OCI-LY7 (cell line): ENCODE measurements at regions not wholly inside any gene's neighbourhood (a gene's known extent, or its start where the extent isn't known, plus 50 kb on each side); places are given as distances from the start of the nearest gene placed in this dataset.

Experiments used
- BruUV-seq: library from RNA; stranded (reverse); fragments of 400-500 nt; replicated peaks from 2 replicates; lab custom pipeline; 2021; lab: Mats Ljungman, UMichigan
- CTCF ChIA-PET: fragments of 300-600 bp; sonication (Branson Sonifier 250); formaldehyde crosslinking; loops from one replicate; lab custom pipeline; 2022; ENCODE audit warnings: antibody characterized with exemption; ENCODE audit not compliant: unreplicated experiment; lab: Charles Lee
- POLR2A ChIA-PET: fragments of 300-600 bp; sonication (Branson Sonifier 250); formaldehyde crosslinking; loops from one replicate; lab custom pipeline; 2022; ENCODE audit warnings: antibody characterized with exemption; lab: Charles Lee
- DNase-seq: peaks from one replicate; pipeline ENCODE4 v3.0.0-alpha.2; 2015; ENCODE audit warnings: low spot score
- H2AFZ ChIP-seq: fragments of 200-600 bp; sonication (generic), shearing (Covaris generic); 2 replicates; pipeline ENCODE4 v1.6.1; 2014; ENCODE audit warnings: mild to moderate bottlenecking, antibody characterized with exemption, low read length, moderate library complexity
- H3K27ac ChIP-seq: fragments of 200-600 bp; sonication (generic); 2 replicates; pipeline ENCODE4 v1.5.1; 2014; ENCODE audit warnings: mixed run types, low read depth, mild to moderate bottlenecking, moderate library complexity, low read length, inconsistent platforms; ENCODE audit not compliant: poor library complexity, severe bottlenecking
- H3K36me3 ChIP-seq: fragments of 200-600 bp; sonication (generic); 2 replicates; pipeline ENCODE4 v1.6.1; 2014; ENCODE audit warnings: mild to moderate bottlenecking, antibody characterized with exemption, low read length, moderate library complexity, mixed read lengths; ENCODE audit not compliant: insufficient read depth
- H3K4me1 ChIP-seq: fragments of 200-600 bp; sonication (generic); 2 replicates; pipeline ENCODE4 v1.5.1; 2014; ENCODE audit warnings: mild to moderate bottlenecking, low read length; ENCODE audit not compliant: insufficient read depth, poor library complexity, severe bottlenecking
- H3K4me2 ChIP-seq: fragments of 200-600 bp; sonication (generic); 2 replicates; pipeline ENCODE4 v1.6.1; 2014; ENCODE audit warnings: mild to moderate bottlenecking, low read length
- H3K4me3 ChIP-seq: fragments of 200-600 bp; sonication (generic); 2 replicates; pipeline ENCODE4 v1.5.1; 2014; ENCODE audit warnings: mild to moderate bottlenecking, low read depth, low read length; ENCODE audit not compliant: poor library complexity, severe bottlenecking
- H3K79me2 ChIP-seq: fragments of 200-600 bp; sonication (generic); 2 replicates; pipeline ENCODE4 v1.6.1; 2016; ENCODE audit warnings: low read depth, mild to moderate bottlenecking, low read length, moderate library complexity, mixed read lengths; ENCODE audit not compliant: insufficient read depth
- H3K9me2 ChIP-seq: fragments of 200-600 bp; sonication (generic); 2 replicates; pipeline ENCODE4 v1.6.1; 2016; ENCODE audit warnings: mild to moderate bottlenecking, low read length, mixed read lengths; ENCODE audit not compliant: insufficient read depth
- H3K9me3 ChIP-seq: fragments of 200-600 bp; sonication (generic); 2 replicates; pipeline ENCODE4 v1.6.1; 2014; ENCODE audit warnings: mild to moderate bottlenecking, mixed run types, low read length, mixed read lengths
- H4K20me1 ChIP-seq: fragments of 200-600 bp; sonication (generic); 2 replicates; pipeline ENCODE4 v1.6.1; 2014; ENCODE audit warnings: mild to moderate bottlenecking, antibody characterized with exemption, low read length, moderate library complexity, mixed read lengths; ENCODE audit not compliant: insufficient read depth
- EZH2phosphoT487 ChIP-seq: fragments of 200-600 bp; sonication (generic); IDR thresholded peaks from 2 replicates; pipeline ENCODE4 v1.6.1; 2018; ENCODE audit warnings: low read depth, borderline replicate concordance, mild to moderate bottlenecking, mixed run types, antibody characterized with exemption, low read length, moderate library complexity, mixed read lengths
- intact Hi-C: fragments of 100-400 bp; cut with micrococcal nuclease; formaldehyde crosslinking; loops from one replicate; pipeline ENCODE4 v1.10.0; 2022; ENCODE audit not compliant: unreplicated experiment
- TF ChIP-seq, protein P1 (sequence below): fragments of 200-600 bp; sonication (generic); conservative IDR thresholded peaks from 2 replicates; pipeline ENCODE4 v1.5.1; 2014; ENCODE audit warnings: mild to moderate bottlenecking, antibody characterized with exemption, low read length, moderate library complexity, mixed read lengths

DNA sequence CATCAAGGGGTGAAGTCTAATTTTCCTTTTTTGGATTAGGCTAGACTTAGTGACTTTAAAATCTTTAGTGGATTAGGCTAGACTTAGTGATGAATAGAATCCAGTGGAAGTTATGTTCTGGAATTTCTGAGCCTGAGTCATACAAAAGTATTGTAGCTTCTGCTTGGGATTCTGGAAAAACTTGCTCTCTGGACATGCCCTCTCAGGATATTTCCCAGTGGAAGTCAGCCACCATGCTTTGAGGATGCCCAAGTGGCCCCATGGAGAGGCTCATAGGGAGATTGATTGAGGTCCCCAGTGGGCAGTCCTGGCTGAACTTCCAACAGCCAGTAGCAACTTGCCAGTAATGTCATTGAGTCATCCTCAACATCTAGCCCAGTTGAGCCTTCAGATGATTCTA lies 112.4 kb upstream of the PRLR start:
- intact Hi-C loops = no loop called here
- CTCF ChIA-PET = no interaction called here
- TF ChIP-seq EZH2phosphoT487 = no peak
- TF ChIP-seq, protein P1, sequence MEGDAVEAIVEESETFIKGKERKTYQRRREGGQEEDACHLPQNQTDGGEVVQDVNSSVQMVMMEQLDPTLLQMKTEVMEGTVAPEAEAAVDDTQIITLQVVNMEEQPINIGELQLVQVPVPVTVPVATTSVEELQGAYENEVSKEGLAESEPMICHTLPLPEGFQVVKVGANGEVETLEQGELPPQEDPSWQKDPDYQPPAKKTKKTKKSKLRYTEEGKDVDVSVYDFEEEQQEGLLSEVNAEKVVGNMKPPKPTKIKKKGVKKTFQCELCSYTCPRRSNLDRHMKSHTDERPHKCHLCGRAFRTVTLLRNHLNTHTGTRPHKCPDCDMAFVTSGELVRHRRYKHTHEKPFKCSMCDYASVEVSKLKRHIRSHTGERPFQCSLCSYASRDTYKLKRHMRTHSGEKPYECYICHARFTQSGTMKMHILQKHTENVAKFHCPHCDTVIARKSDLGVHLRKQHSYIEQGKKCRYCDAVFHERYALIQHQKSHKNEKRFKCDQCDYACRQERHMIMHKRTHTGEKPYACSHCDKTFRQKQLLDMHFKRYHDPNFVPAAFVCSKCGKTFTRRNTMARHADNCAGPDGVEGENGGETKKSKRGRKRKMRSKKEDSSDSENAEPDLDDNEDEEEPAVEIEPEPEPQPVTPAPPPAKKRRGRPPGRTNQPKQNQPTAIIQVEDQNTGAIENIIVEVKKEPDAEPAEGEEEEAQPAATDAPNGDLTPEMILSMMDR = no peak

DNA sequence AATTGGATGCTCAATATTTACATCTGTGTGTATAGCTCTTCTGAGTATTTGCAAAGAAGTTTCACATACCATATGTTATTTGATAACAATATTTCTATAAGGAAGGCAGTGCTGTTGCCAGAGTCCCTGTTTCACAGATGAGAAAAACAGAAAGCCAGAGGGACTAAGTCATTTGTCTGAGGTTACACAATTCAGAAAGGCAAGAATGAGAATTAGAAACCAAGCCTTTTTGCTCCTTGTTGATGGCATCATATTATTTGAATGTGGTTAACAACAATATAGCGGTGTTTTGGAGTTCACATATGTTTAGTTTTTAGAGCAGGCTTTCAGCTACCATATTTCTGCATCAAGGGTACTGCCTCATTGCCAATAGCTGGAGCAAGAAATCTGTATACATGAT lies 110.9 kb upstream of the PRLR start:
- H3K36me3 ChIP-seq = no peaks in the 10 kb centered on the region
- H3K27ac ChIP-seq = no peak overlapping the region
- no peaks in the 10 kb centered on the region for H3K79me2 ChIP-seq
- H2AFZ ChIP-seq = no peak overlapping the region
- H3K4me2 ChIP-seq = no peak overlapping the region
- H3K4me1 ChIP-seq = no peaks in the 10 kb centered on the region
- no TSS peak for BruUV-seq
- CTCF ChIA-PET = no interaction called here
- POLR2A ChIA-PET = interaction anchor here (1.5 kb wide), 1 partner anchor 11 kb away, joined by 4 read pairs; no protein-coding TSS in a partner anchor
- no peak for DNase-seq
- H4K20me1 ChIP-seq = no peaks in the 10 kb centered on the region
- H3K4me3 ChIP-seq = no peak overlapping the region
- intact Hi-C loops = no loop called here
- H3K9me3 ChIP-seq = no peaks in the 10 kb centered on the region
- TF ChIP-seq, protein P1 = no peak
- TF ChIP-seq EZH2phosphoT487 = no peak
- H3K9me2 ChIP-seq = no peaks in the 10 kb centered on the region

More for the DNA sequence above, 112.4 kb upstream of the PRLR start:
- H3K4me1 ChIP-seq = no peaks in the 10 kb centered on the region
- POLR2A ChIA-PET = no interaction called here
- H3K9me3 ChIP-seq = no peaks in the 10 kb centered on the region
- BruUV-seq = no TSS peak
- no peak overlapping the region for H3K4me2 ChIP-seq
- no peak overlapping the region for H2AFZ ChIP-seq
- no peaks in the 10 kb centered on the region for H4K20me1 ChIP-seq
- no peaks in the 10 kb centered on the region for H3K9me2 ChIP-seq
- DNase-seq = no peak
- no peak overlapping the region for H3K4me3 ChIP-seq
- H3K36me3 ChIP-seq = no peaks in the 10 kb centered on the region
- no peaks in the 10 kb centered on the region for H3K79me2 ChIP-seq
- no peak overlapping the region for H3K27ac ChIP-seq

- no peak overlapping the region for H3K4me2 ChIP-seq
- H3K36me3 ChIP-seq = no peaks in the 10 kb centered on the region
- no peak for TF ChIP-seq EZH2phosphoT487
- TF ChIP-seq, protein P1 = no peak
- CTCF ChIA-PET = no interaction called here
- no TSS peak for BruUV-seq
- intact Hi-C loops = no loop called here
- H2AFZ ChIP-seq = no peak overlapping the region
- no peak overlapping the region for H3K4me3 ChIP-seq
- H4K20me1 ChIP-seq = no peaks in the 10 kb centered on the region
- POLR2A ChIA-PET = interaction anchor here (0.6 kb wide), 1 partner anchor 873 kb away, joined by 4 read pairs; no protein-coding TSS in a partner anchor
- H3K27ac ChIP-seq = no peak overlapping the region
- H3K9me2 ChIP-seq = no peaks in the 10 kb centered on the region
- no peak for DNase-seq
- H3K79me2 ChIP-seq = no peaks in the 10 kb centered on the region
- H3K4me1 ChIP-seq = no peaks in the 10 kb centered on the region
- H3K9me3 ChIP-seq = no peaks in the 10 kb centered on the region
Measured at GRCh38 chr5:35339616-35340100, 109.4 kb upstream of the PRLR start.
